ENCODE measurements at regions not wholly inside any gene's neighbourhood (a gene's known extent, or its start where the extent isn't known, plus 50 kb on each side); places are given as distances from the start of the nearest gene placed in this dataset.
"Not testable (repeated sequence)": the region's sequence is repeated elsewhere in the genome, so short reads cannot be mapped to it uniquely, and the experiment has no call there.

- not testable (repeated sequence) for DNase-seq
These were observed 876.9 kb downstream of the XPNPEP1 start for GRCh38 chr10:109046427-109046826.

GRCh38 chr10:109040622-109041021 is 882.7 kb downstream of the XPNPEP1 start:
- no peak for DNase-seq

GRCh38 chr10:109037978-109038377 is 885.3 kb downstream of the XPNPEP1 start:
- DNase-seq = no peak

DNA sequence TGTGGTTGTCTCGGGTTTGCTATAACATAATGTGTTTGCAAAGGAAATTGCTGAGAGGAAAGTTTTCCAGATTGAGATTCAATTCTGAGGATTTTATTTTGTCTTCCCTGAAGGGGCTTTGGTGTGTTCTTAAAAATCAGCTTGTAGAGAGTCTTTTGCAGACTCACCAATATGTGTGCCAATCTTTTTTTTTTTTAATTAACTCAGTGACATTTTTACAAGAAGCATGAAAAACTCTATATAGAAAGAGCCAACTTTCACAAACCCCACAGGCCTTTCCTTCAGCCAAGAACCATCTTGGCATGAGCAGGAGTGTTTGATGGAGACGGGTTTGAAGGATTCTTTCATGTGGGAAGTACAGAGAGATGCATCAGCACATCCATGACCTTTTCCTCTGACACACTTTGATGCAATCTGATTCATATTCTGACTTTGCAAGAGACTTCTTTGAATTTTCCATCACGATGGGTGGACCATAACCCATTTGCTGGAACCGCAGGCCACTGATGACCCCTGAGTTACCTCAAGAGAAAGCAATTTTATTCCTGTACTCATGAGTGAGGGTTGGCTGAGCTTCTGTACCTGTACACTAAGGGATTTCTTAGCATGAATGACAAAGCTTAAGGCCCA is 892.6 kb downstream of the XPNPEP1 start:
- DNase-seq = no peak

GRCh38 chr10:109029870-109030269 is 893.4 kb downstream of the XPNPEP1 start:
- no peak for DNase-seq

DNA sequence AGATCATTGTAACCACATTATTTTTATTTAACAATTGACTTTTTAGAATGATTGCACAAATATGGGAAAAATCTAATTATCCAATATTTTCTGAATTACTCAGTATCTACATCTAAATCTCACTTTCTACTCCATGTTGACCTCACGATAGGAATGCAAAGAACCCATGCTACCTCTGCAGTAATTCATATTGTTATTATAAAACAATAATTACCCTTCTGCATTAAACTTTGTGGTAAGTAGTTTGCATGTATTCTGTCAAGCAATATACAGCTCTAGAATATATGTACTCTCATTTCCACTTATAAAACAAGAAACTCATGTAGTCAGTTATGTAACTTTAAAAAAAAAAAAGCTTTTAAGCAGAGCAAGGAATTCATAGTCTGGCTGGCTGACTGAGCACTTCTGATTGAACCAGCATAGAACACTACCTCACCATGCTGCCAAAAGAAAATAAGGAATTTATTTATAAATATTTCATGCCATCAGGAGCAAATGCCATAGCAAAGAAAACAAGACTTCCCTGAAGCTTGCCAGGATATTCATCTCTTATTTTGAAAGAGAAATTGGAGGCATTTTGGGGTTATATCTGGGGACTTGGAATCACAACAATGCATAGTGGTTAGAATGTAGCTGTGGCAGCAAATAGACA is 895.7 kb downstream of the XPNPEP1 start:
- DNase-seq = no peak

- DNase-seq = no peak
These were observed 898.1 kb downstream of the XPNPEP1 start for GRCh38 chr10:109025172-109025571.

GRCh38 chr10:109022417-109023049 is 900.8 kb downstream of the XPNPEP1 start:
- no peak for DNase-seq

DNA sequence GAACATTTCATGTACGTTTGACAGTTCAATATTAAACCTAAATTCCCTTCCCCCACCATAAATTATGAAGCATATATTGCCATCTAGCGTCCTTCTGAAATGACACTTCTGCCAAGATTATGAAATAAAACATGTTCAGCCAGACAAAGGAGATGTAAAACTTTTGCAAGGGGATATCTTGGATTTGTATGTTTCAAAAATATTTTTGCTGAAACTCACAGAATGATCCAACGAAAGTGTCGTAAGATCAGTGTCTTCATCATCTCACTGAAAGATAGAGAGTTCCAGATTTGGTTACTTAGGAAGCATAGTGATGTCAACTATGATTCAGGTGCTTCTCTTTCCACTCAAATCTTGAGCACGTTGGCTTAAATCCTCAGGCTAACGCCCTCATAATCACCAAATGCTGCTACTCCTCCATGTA is 904.3 kb downstream of the XPNPEP1 start:
- no peak for DNase-seq

GRCh38 chr10:109007514-109007913 is 915.8 kb downstream of the XPNPEP1 start:
- no peak for DNase-seq

- DNase-seq = no peak
These were observed 932.9 kb downstream of the XPNPEP1 start for GRCh38 chr10:108990441-108990840.

DNA sequence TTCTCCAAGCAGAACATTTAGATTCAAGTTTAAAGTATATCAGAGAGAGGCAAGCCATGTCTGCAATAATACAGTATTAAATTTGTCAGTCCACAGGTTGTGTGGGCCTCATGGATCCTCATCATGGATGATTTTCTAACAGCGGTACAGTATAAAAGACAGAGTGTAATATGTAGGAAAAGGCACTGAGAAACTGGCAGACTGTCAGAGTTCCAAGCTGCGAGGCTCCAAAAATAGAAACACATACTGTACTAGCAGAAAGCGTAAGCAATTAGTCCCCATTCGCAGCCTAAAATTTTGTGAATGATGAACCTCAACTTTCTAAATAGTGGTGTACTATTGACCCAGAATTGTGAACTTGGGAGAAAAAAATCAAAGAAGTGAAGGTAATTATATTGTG is 933.3 kb downstream of the XPNPEP1 start:
- DNase-seq = no peak

DNA sequence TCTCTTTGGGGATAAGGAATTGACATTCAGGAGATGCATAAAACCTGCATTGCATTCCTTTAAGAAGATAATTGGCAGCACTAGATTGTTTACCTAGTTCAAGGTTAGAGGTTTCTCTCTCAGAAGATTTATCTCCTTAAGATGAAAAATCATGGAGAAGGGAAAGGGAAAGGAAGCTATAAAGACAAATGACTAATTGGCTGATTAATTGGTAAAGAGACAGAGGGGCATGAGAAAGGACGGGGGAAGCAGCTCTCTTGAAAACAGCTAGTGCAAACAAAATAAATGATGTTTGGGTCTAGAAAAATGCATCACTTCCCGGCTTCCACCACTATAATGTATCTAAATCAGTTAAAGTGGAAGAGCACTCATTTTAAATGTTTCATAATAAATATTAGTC is 941.2 kb downstream of the XPNPEP1 start:
- DNase-seq = no peak

DNA sequence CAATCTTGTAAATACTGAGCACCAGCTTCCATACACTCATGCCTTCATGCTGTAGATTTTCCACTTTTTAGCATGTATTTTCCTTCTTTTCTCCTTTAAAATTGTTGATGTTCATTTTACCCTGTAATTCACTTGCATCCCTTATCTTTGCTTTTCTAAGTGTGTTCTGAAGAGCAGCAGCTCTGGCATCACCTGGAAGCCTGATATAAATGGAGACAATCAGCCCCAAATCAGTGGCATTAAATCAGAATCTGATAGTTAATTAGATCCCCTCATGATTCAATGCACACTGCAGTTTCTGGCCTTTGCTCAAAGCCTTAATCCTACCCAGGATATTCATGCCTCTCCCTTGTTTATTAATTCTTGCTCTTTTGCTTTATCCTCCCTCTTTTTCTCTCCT is 942.4 kb downstream of the XPNPEP1 start:
- no peak for DNase-seq

DNA sequence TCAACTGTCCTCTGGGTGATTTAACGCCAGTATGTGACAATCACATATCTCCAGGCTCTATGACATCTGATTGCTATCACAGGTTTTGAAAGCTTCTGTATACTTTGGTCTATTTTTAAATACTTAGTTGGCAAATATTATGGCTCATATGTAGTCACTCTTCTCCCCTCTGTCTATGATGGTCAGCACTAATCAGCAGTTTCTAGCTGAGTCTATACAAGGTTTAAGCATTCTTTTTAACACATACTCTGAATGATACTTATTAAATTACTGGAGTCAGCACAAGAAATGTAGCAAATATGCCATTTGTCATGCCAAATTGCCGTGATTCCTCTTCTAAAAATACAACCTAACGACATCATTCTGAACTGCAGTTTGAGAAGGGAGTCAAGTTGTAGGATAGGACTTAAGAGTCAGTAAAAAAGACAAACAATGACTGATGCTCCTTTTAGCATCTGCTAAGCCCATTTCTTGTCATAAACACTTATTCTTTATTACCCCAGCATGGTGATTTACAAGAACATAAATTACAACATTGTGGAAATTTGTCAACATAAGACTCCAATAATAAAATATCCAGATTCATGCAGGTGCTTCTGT is 947.8 kb downstream of the XPNPEP1 start:
- DNase-seq = no peak

- DNase-seq = no peak
These were observed 953.3 kb downstream of the XPNPEP1 start for GRCh38 chr10:108970016-108970415.

GRCh38 chr10:108966411-108966810 is 956.9 kb downstream of the XPNPEP1 start:
- DNase-seq = no peak

GRCh38 chr10:108966005-108966404 is 957.3 kb downstream of the XPNPEP1 start:
- no peak for DNase-seq

- no peak for DNase-seq
These were observed 961.1 kb downstream of the XPNPEP1 start for GRCh38 chr10:108962172-108962571.

GRCh38 chr10:108957681-108958080 is 965.6 kb downstream of the XPNPEP1 start:
- DNase-seq = no peak

DNA sequence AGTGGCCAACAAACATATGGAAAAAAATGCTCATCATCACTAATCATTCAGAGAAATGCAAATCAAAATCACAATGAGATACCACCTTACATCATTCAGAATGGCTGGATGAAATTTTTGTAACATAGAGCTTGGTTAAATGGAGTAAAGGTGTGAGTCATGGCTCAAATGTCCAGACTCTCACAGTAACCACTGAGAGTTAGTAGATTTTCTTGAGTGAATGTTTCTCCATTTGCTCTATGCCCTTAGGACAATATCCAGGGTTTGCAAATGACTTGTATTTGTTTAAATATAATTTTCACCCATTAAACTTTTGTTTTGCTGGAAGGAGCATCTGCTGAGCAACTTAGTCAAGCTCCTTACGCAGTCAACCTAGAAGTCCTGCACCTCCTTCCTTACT is 967.2 kb downstream of the XPNPEP1 start:
- DNase-seq = no peak

GRCh38 chr10:108920029-108920428 is 1003.3 kb downstream of the XPNPEP1 start:
- DNase-seq = not testable (repeated sequence)

- no peak for DNase-seq
These were observed 1010.0 kb downstream of the XPNPEP1 start for GRCh38 chr10:108913300-108913699.

Data from NCI-H1092 (cell line).